HCT116 (cell line): ENCODE measurements at regions not wholly inside any gene's neighbourhood (a gene's known extent, or its start where the extent isn't known, plus 50 kb on each side); places are given as distances from the start of the nearest gene placed in this dataset.

Source experiments
- ATAC-seq: fragments of 200-7000 bp; cut with Tn5 transposase; 2 replicates; pipeline ENCODE4 v1.9.1; 2020; ENCODE audit warnings: mild to moderate bottlenecking, moderate library complexity
- BruUV-seq: library from RNA; stranded (reverse); fragments of 400-500 nt; replicated peaks from 2 replicates; lab custom pipeline; 2021; lab: Mats Ljungman, UMichigan
- CTCF ChIA-PET: fragments of 300-600 bp; sonication (Branson Sonifier 250); formaldehyde crosslinking; loops from one replicate; lab custom pipeline; 2021; ENCODE audit warnings: antibody characterized with exemption; lab: Charles Lee
- POLR2A ChIA-PET: fragments of 300-600, 350-600 bp; sonication (Branson Sonifier 250); formaldehyde crosslinking; loops from one replicate; lab custom pipeline; 2021; ENCODE audit warnings: antibody characterized with exemption; lab: Charles Lee
- RAD21 ChIA-PET, 2 experiments: fragments of 300-600 bp; sonication (Branson Sonifier 250); formaldehyde crosslinking; loops; one replicate each; lab custom pipeline; 2023; ENCODE audit warnings: low total read pairs in 2 of 2; ENCODE audit not compliant: uncharacterized antibody in 2 of 2, unreplicated experiment in 2 of 2, low non-redundant PET in 1 of 2; lab: Charles Lee
- DNase-seq: peaks from one replicate; pipeline ENCODE4 v3.0.0-alpha.2; 2010; ENCODE audit warnings: low read depth, low spot score
- H2AFZ ChIP-seq: fragments of 200-600 bp; shearing (Covaris generic), sonication (generic); 2 replicates; pipeline ENCODE4 v1.6.1; 2017; ENCODE audit warnings: low read depth, mixed run types, mixed read lengths, antibody characterized with exemption, low read length; ENCODE audit not compliant: poor library complexity, severe bottlenecking
- H3K27ac ChIP-seq: 2 replicates; pipeline ENCODE4 v1.5.1; 2012; ENCODE audit warnings: low read depth, low read length
- H3K27me3 ChIP-seq: fragments of 200-600 bp; sonication (generic); 2 replicates; pipeline ENCODE4 v1.6.1; 2016; ENCODE audit warnings: mixed run types, low read length, mixed read lengths; ENCODE audit not compliant: insufficient read depth
- H3K36me3 ChIP-seq, 2 experiments: fragments of 200-500 bp in 1 of 2; fragments of 200-600 bp in 1 of 2; sonication (Bioruptor generic) in 1 of 2; sonication (generic) in 1 of 2; 2 replicates each; pipeline versions ENCODE4 v1.5.1 to v1.6.1; 2014 to 2016; ENCODE audit warnings: low read length in 2 of 2, inconsistent platforms in 1 of 2, mixed read lengths in 1 of 2, mixed run types in 1 of 2; ENCODE audit not compliant: insufficient read depth in 2 of 2, control insufficient read depth in 1 of 2
- H3K4me1 ChIP-seq, 2 experiments: fragments of 200-600 bp in 1 of 2; sonication (generic) in 1 of 2; 2 replicates each; pipeline versions ENCODE4 v1.5.1 to v1.6.1; 2012 to 2017; ENCODE audit warnings: low read length in 2 of 2, inconsistent platforms in 1 of 2, mild to moderate bottlenecking in 1 of 2, mixed read lengths in 1 of 2, mixed run types in 1 of 2, moderate library complexity in 1 of 2; ENCODE audit not compliant: insufficient read depth in 2 of 2, control insufficient read depth in 1 of 2
- H3K4me2 ChIP-seq: fragments of 200-600 bp; sonication (generic); 2 replicates; pipeline ENCODE4 v1.6.1; 2017; ENCODE audit warnings: mixed run types, low read length, mixed read lengths
- H3K4me3 ChIP-seq, 2 experiments: fragments of 200-600 bp in 1 of 2; sonication (generic) in 1 of 2; replicated peaks in 1 of 2; 2 replicates each; pipeline ENCODE4 v1.5.1; 2011 to 2016; ENCODE audit warnings: low read length in 2 of 2, control low read depth in 1 of 2, low read depth in 1 of 2, mild to moderate bottlenecking in 1 of 2, mixed read lengths in 1 of 2, mixed run types in 1 of 2
- H3K79me2 ChIP-seq: fragments of 200-600 bp; sonication (generic); 2 replicates; pipeline ENCODE4 v1.6.1; 2017; ENCODE audit warnings: mild to moderate bottlenecking, mixed run types, low read length, moderate library complexity, mixed read lengths; ENCODE audit not compliant: insufficient read depth
- H3K9ac ChIP-seq: fragments of 200-600 bp; sonication (generic); 2 replicates; pipeline ENCODE4 v1.6.1; 2016; ENCODE audit warnings: low read length, mixed read lengths
- H3K9me2 ChIP-seq: fragments of 200-600 bp; sonication (generic), shearing (Covaris generic); 2 replicates; pipeline ENCODE4 v1.6.1; 2017; ENCODE audit warnings: mixed run types, mild to moderate bottlenecking, moderate library complexity; ENCODE audit not compliant: insufficient read depth
- H3K9me3 ChIP-seq, 2 experiments: fragments of 200-500 bp in 1 of 2; fragments of 200-600 bp in 1 of 2; sonication (Bioruptor generic) in 1 of 2; sonication (generic) in 1 of 2; 2 replicates each; pipeline ENCODE4 v1.6.1; 2014 to 2017; ENCODE audit warnings: low read length in 2 of 2, mixed read lengths in 2 of 2, inconsistent platforms in 1 of 2, low read depth in 1 of 2, mild to moderate bottlenecking in 1 of 2, mixed run types in 1 of 2, moderate library complexity in 1 of 2; ENCODE audit not compliant: control insufficient read depth in 1 of 2, insufficient read depth in 1 of 2
- H4K20me1 ChIP-seq: fragments of 200-600 bp; sonication (generic), shearing (Covaris generic); 2 replicates; pipeline ENCODE4 v1.6.1; 2017; ENCODE audit warnings: mixed run types, mild to moderate bottlenecking, moderate library complexity; ENCODE audit not compliant: insufficient read depth
- CEBPB ChIP-seq: IDR thresholded peaks from 2 replicates; pipeline ENCODE4 v1.6.1; 2012; ENCODE audit warnings: low read depth
- EZH2phosphoT487 ChIP-seq: fragments of 200-600 bp; IDR thresholded peaks from 2 replicates; pipeline ENCODE4 v1.6.1; 2018; ENCODE audit warnings: antibody characterized with exemption, borderline replicate concordance
- POLR2A ChIP-seq: IDR thresholded peaks from 2 replicates; pipeline ENCODE4 v1.7.0; 2011; ENCODE audit warnings: borderline replicate concordance; ENCODE audit not compliant: insufficient read depth, insufficient read length; ENCODE audit errors: extremely low read depth
- POLR2AphosphoS5 ChIP-seq: IDR thresholded peaks from 2 replicates; pipeline ENCODE4 v1.6.1; 2011; ENCODE audit warnings: mild to moderate bottlenecking, low read depth, low read length, moderate library complexity
- RAD21 ChIP-seq: IDR thresholded peaks from 2 replicates; pipeline ENCODE4 v1.6.1; 2012; ENCODE audit warnings: low read depth, mild to moderate bottlenecking
- SP1 ChIP-seq: IDR thresholded peaks from 2 replicates; pipeline ENCODE4 v1.6.1; 2012; ENCODE audit warnings: low read depth
- TCF7L2 ChIP-seq: IDR thresholded peaks from 2 replicates; pipeline ENCODE4 v1.7.0; 2011; ENCODE audit warnings: borderline replicate concordance, inconsistent platforms; ENCODE audit not compliant: insufficient read depth, insufficient read length; ENCODE audit errors: extremely low read depth
- ZFX ChIP-seq: fragments of 450-650 bp; IDR thresholded peaks from 2 replicates; pipeline ENCODE4 v1.6.1; 2017
- intact Hi-C: fragments of 100-400 bp; cut with micrococcal nuclease; formaldehyde crosslinking; loops from 2 replicates; pipeline ENCODE4 v1.10.0; 2022
- TF ChIP-seq, protein P1 (sequence below), 3 experiments: fragments of 200-600 bp in 1 of 3; sonication (generic) in 1 of 3; IDR thresholded peaks in 2 of 3; conservative IDR thresholded peaks in 1 of 3; 2 replicates each; pipeline ENCODE4 v1.5.1; 2012 to 2017; ENCODE audit warnings: low read depth in 2 of 3, low read length in 2 of 3, antibody characterized with exemption in 1 of 3, borderline replicate concordance in 1 of 3, control low read depth in 1 of 3, mild to moderate bottlenecking in 1 of 3, mixed read lengths in 1 of 3, mixed run types in 1 of 3, moderate library complexity in 1 of 3; ENCODE audit not compliant: insufficient read depth in 1 of 3
- TF ChIP-seq, protein P2 (sequence below): IDR thresholded peaks from 2 replicates; pipeline ENCODE4 v1.6.1; 2012

DNA sequence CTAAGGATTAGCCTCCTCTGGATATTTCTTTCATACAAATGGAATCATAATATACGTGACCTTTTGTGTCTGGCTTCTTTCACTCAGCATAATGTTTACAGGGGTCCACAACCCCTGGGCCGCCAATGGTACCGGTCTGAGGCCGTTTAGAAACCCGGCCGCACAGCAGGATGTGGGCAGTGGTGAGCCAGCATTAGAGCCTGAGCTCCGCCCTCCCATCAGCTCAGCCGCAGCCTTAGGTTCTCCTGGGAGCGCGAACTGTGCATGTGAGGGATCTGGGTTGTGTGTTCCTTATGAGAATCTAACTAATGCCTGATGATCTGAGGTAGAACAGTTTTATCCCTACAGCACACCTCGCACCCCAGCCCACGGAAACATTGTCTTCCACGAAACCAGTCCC lies 229.7 kb downstream of the ICE1 start (continued):
- TF ChIP-seq, protein P1, sequence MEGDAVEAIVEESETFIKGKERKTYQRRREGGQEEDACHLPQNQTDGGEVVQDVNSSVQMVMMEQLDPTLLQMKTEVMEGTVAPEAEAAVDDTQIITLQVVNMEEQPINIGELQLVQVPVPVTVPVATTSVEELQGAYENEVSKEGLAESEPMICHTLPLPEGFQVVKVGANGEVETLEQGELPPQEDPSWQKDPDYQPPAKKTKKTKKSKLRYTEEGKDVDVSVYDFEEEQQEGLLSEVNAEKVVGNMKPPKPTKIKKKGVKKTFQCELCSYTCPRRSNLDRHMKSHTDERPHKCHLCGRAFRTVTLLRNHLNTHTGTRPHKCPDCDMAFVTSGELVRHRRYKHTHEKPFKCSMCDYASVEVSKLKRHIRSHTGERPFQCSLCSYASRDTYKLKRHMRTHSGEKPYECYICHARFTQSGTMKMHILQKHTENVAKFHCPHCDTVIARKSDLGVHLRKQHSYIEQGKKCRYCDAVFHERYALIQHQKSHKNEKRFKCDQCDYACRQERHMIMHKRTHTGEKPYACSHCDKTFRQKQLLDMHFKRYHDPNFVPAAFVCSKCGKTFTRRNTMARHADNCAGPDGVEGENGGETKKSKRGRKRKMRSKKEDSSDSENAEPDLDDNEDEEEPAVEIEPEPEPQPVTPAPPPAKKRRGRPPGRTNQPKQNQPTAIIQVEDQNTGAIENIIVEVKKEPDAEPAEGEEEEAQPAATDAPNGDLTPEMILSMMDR (IDR thresholded peaks at IDR 0.05 in 2 of 3, conservative IDR thresholded peaks at IDR 0.05 in 1 of 3; ENCODE audit: borderline replicate concordance in 1 of 3, insufficient read depth in 1 of 3, low read depth in 2 of 3, low read length in 2 of 3), result no peak
- no peak for TF ChIP-seq SP1
- TF ChIP-seq, all 23 proteins: peak for 0

DNA sequence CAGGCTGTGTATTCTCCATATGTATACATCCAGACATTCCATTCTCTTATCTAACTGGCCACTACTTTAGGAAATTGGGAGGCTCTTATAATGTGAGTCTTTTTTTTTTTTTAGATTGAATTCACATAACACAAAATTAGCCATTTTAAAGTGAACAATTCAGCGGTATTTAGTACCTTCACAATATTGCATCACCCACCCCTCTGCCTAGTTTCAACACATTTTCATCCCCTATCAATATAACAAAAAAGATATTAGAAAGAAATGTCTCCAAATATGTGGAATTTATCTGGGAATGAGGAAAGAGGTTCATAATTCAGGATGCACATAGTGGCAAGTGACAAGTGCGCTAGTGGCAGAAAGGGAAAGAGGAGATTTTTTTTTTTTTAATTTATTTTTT lies 228.5 kb downstream of the ICE1 start:
- Histone ChIP-seq H3K36me3 (no peaks in the 10 kb centered on the region), H3K4me1 (no peaks in the 10 kb centered on the region), H3K9me3 (no peaks in the 10 kb centered on the region), H3K9me2 (no peaks in the 10 kb centered on the region), H3K4me2 (no peak overlapping the region), H3K9ac (no peak overlapping the region), H3K4me3 (no peak overlapping the region), H3K27ac (no peak overlapping the region), H4K20me1 (no peaks in the 10 kb centered on the region; the same call in 1 of the 2 replicates), H3K27me3 (peaks cover 25% of the 10 kb centered on the region), H2AFZ (no peak overlapping the region), H3K79me2 (no peaks in the 10 kb centered on the region)
- TF ChIP-seq CEBPB (no peak), EZH2phosphoT487 (no peak), ZFX (no peak), POLR2AphosphoS5 (no peak), TCF7L2 (no peak), POLR2A (no peak), RAD21 (no peak)
- TF ChIP-seq, protein P2, sequence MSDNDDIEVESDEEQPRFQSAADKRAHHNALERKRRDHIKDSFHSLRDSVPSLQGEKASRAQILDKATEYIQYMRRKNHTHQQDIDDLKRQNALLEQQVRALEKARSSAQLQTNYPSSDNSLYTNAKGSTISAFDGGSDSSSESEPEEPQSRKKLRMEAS, result no peak
- TF ChIP-seq, protein P1 (IDR thresholded peaks at IDR 0.05 in 2 of 3, conservative IDR thresholded peaks at IDR 0.05 in 1 of 3; ENCODE audit: borderline replicate concordance in 1 of 3, insufficient read depth in 1 of 3, low read depth in 2 of 3, low read length in 2 of 3), result no peak
- ChIA-PET CTCF (no interaction called here), POLR2A (no interaction called here), RAD21 (no interaction called here)
- BruUV-seq, result no TSS peak
- DNase-seq (no peak), ATAC-seq (no peak)
- intact Hi-C loops, result no loop called here
